HL-60 (cell line): ENCODE measurements at regions not wholly inside any gene's neighbourhood (a gene's known extent, or its start where the extent isn't known, plus 50 kb on each side); places are given as distances from the start of the nearest gene placed in this dataset.

Experiments used
- DNase-seq, 2 experiments: peaks; one replicate each; pipeline ENCODE4 v3.0.0-alpha.2; 2010 to 2020; ENCODE audit warnings: low read depth in 1 of 2, low spot score in 1 of 2
- H3K27ac ChIP-seq: fragments of 250-450 bp; sonication (Bioruptor Pico); replicated peaks from 2 replicates; pipeline ENCODE4 v1.5.1; 2020; ENCODE audit warnings: mild to moderate bottlenecking, moderate library complexity
- H3K27me3 ChIP-seq: fragments of 250-450 bp; sonication (Bioruptor Pico); 2 replicates; pipeline ENCODE4 v1.5.1; 2021; ENCODE audit warnings: mild to moderate bottlenecking, moderate library complexity; ENCODE audit not compliant: insufficient read depth, poor library complexity, severe bottlenecking
- H3K4me3 ChIP-seq: replicated peaks from 2 replicates; pipeline ENCODE4 v1.5.1; 2011; ENCODE audit warnings: mild to moderate bottlenecking, control low read depth, low read length; ENCODE audit not compliant: insufficient read depth
- GABPA ChIP-seq: IDR thresholded peaks from 2 replicates; pipeline ENCODE4 v1.6.1; 2012; ENCODE audit warnings: low read depth
- POLR2AphosphoS5 ChIP-seq: IDR thresholded peaks from 2 replicates; pipeline ENCODE4 v1.6.1; 2012; ENCODE audit warnings: low read depth
- SPI1 ChIP-seq: IDR thresholded peaks from 2 replicates; pipeline ENCODE4 v1.6.1; 2012; ENCODE audit warnings: low read depth, mild to moderate bottlenecking, borderline replicate concordance
- TF ChIP-seq, protein P1 (sequence below): IDR thresholded peaks from 2 replicates; pipeline ENCODE4 v1.6.1; 2012; ENCODE audit warnings: low read depth; ENCODE audit not compliant: insufficient replicate concordance
- TF ChIP-seq, protein P2 (sequence below): IDR thresholded peaks from one replicate; pipeline ENCODE4 v1.5.1; 2011; ENCODE audit warnings: low read length, control low read depth, inconsistent platforms; ENCODE audit not compliant: insufficient read depth

DNA sequence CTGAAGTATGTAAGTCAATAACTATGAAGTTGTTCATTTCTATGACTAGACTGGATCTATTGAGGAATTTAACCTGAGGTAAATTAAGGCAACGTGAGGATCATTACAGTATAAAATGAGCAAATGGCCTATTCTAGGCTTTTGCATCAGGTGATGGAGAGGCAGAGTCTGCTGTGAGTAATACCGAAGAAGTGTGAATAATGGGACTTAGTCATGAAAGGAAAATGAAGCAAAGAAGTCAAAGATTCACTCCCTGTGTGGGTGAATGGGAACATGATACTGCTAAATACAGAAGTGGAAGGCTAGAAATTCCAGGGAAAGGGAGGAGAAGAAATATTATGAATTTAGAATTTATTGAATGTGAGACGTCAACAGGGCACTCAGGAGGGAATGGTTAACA lies 774.1 kb downstream of the LIG4 start:
- H3K27me3 ChIP-seq, result no peaks in the 10 kb centered on the region
- TF ChIP-seq SPI1 (no peak), GABPA (no peak), POLR2AphosphoS5 (no peak)
- TF ChIP-seq, protein P1, sequence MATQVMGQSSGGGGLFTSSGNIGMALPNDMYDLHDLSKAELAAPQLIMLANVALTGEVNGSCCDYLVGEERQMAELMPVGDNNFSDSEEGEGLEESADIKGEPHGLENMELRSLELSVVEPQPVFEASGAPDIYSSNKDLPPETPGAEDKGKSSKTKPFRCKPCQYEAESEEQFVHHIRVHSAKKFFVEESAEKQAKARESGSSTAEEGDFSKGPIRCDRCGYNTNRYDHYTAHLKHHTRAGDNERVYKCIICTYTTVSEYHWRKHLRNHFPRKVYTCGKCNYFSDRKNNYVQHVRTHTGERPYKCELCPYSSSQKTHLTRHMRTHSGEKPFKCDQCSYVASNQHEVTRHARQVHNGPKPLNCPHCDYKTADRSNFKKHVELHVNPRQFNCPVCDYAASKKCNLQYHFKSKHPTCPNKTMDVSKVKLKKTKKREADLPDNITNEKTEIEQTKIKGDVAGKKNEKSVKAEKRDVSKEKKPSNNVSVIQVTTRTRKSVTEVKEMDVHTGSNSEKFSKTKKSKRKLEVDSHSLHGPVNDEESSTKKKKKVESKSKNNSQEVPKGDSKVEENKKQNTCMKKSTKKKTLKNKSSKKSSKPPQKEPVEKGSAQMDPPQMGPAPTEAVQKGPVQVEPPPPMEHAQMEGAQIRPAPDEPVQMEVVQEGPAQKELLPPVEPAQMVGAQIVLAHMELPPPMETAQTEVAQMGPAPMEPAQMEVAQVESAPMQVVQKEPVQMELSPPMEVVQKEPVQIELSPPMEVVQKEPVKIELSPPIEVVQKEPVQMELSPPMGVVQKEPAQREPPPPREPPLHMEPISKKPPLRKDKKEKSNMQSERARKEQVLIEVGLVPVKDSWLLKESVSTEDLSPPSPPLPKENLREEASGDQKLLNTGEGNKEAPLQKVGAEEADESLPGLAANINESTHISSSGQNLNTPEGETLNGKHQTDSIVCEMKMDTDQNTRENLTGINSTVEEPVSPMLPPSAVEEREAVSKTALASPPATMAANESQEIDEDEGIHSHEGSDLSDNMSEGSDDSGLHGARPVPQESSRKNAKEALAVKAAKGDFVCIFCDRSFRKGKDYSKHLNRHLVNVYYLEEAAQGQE, result no peak
- TF ChIP-seq, protein P2, sequence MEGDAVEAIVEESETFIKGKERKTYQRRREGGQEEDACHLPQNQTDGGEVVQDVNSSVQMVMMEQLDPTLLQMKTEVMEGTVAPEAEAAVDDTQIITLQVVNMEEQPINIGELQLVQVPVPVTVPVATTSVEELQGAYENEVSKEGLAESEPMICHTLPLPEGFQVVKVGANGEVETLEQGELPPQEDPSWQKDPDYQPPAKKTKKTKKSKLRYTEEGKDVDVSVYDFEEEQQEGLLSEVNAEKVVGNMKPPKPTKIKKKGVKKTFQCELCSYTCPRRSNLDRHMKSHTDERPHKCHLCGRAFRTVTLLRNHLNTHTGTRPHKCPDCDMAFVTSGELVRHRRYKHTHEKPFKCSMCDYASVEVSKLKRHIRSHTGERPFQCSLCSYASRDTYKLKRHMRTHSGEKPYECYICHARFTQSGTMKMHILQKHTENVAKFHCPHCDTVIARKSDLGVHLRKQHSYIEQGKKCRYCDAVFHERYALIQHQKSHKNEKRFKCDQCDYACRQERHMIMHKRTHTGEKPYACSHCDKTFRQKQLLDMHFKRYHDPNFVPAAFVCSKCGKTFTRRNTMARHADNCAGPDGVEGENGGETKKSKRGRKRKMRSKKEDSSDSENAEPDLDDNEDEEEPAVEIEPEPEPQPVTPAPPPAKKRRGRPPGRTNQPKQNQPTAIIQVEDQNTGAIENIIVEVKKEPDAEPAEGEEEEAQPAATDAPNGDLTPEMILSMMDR, result no peak
- no peak overlapping the region for H3K27ac ChIP-seq
- DNase-seq, result no peak
- no peak overlapping the region for H3K4me3 ChIP-seq

DNA sequence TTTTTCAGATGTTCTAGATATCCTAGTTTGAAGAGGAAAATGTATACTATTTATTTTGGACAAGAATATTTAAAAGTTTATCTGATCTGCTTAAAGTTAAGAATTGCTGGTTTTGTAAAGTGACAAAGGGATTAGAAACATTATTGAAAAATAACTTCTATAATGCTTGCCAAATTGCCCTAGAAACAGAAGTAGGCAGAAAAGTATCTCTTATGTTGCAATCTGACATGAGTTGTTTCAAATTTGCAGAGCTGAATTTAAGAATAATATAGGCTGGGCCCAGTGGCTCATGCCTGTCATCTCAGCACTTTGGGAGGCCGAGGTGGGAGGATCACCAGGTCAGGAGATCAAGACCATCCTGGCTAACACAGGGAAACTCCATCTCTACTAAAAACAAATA lies 777.1 kb downstream of the LIG4 start:
- TF ChIP-seq, protein P2, result no peak
- TF ChIP-seq, protein P1, result no peak
- no peak for TF ChIP-seq GABPA
- TF ChIP-seq POLR2AphosphoS5, result no peak
- TF ChIP-seq SPI1, result no peak
- no peak for DNase-seq
- Histone ChIP-seq H3K27ac (no peak overlapping the region), H3K27me3 (no peaks in the 10 kb centered on the region), H3K4me3 (no peak overlapping the region)

DNA sequence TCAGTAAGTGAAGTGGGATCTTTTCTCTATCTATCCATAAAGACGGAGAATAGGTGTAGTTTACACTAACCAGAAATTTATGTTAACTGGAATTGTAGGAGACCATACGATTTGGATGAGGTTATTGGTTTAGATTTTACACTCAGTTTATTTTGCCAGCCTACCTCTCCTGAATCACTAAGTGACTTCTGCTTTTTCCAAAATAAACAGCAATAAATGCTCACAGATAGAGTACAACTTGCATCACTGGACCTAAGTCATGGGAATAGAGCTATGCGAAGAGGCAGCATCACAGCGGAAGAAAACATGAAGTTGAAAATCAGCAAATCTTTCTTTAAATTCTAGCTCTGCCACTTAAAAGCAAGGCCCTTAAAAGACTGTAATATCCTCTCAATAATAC lies 781.0 kb downstream of the LIG4 start:
- Histone ChIP-seq H3K4me3 (no peak overlapping the region), H3K27ac (no peak overlapping the region), H3K27me3 (no peaks in the 10 kb centered on the region)
- TF ChIP-seq POLR2AphosphoS5 (no peak), GABPA (no peak), SPI1 (no peak)
- TF ChIP-seq, protein P2, result no peak
- TF ChIP-seq, protein P1, result no peak
- DNase-seq, result no peak
